IMR-90 (cell line): ENCODE measurements at regions not wholly inside any gene's neighbourhood (a gene's known extent, or its start where the extent isn't known, plus 50 kb on each side); places are given as distances from the start of the nearest gene placed in this dataset.

ENCODE experiments used
- ATAC-seq: fragments of 200-7000 bp; cut with Tn5 transposase; 2 replicates; pipeline ENCODE4 v1.9.1; 2020; ENCODE audit warnings: low read depth, mild to moderate bottlenecking, moderate library complexity
- BruUV-seq: library from RNA; stranded (reverse); fragments of 400-500 nt; replicated peaks from 2 replicates; lab custom pipeline; 2021; lab: Mats Ljungman, UMichigan
- CTCF ChIA-PET: fragments of 300-600 bp; formaldehyde crosslinking; extraction: SDS; loops from one replicate; lab custom pipeline; 2021; ENCODE audit warnings: antibody characterized with exemption; lab: Yijun Ruan, JAX
- POLR2A ChIA-PET: fragments of 300-600 bp; sonication (Branson Sonifier 250); formaldehyde crosslinking; loops from one replicate; lab custom pipeline; 2022; ENCODE audit warnings: antibody characterized with exemption; ENCODE audit not compliant: unreplicated experiment; lab: Charles Lee
- DNase-seq: peaks from one replicate; pipeline ENCODE4 v3.0.0; 2013
- H2AFZ ChIP-seq: replicated peaks from 2 replicates; pipeline ENCODE3; 2013; ENCODE audit warnings: low read length, mild to moderate bottlenecking; ENCODE audit not compliant: poor library complexity
- H2AK5ac ChIP-seq: 2 replicates; pipeline ENCODE4 v1.6.1; 2013; ENCODE audit warnings: low read depth, low read length, inconsistent platforms
- H2AK9ac ChIP-seq: replicated peaks from 2 replicates; pipeline ENCODE3; 2013; ENCODE audit warnings: mild to moderate bottlenecking, low read depth, low read length, moderate library complexity; ENCODE audit not compliant: poor library complexity
- H2BK120ac ChIP-seq: 2 replicates; pipeline ENCODE4 v1.6.1; 2013; ENCODE audit warnings: low read depth, low read length, inconsistent platforms
- H2BK15ac ChIP-seq: 3 replicates; pipeline ENCODE4 v1.6.1; 2013; ENCODE audit warnings: low read depth, low read length, inconsistent platforms
- H2BK20ac ChIP-seq: 2 replicates; pipeline ENCODE4 v1.6.1; 2013; ENCODE audit warnings: low read depth, mild to moderate bottlenecking, inconsistent platforms, low read length, moderate library complexity
- H2BK5ac ChIP-seq: 2 replicates; pipeline ENCODE4 v1.6.1; 2013; ENCODE audit warnings: mild to moderate bottlenecking, low read depth, low read length, inconsistent platforms; ENCODE audit not compliant: poor library complexity, severe bottlenecking
- H3K14ac ChIP-seq: replicated peaks from 2 replicates; pipeline ENCODE4 v1.6.1; 2013; ENCODE audit warnings: low read depth, low read length, inconsistent platforms
- H3K18ac ChIP-seq: 2 replicates; pipeline ENCODE4 v1.6.1; 2013; ENCODE audit warnings: low read depth, low read length, control low read depth
- H3K23ac ChIP-seq: 2 replicates; pipeline ENCODE4 v1.6.1; 2013; ENCODE audit warnings: low read depth, low read length, inconsistent platforms
- H3K27ac ChIP-seq: 2 replicates; pipeline ENCODE4 v1.5.1; 2013; ENCODE audit warnings: mild to moderate bottlenecking, control low read depth, low read length; ENCODE audit not compliant: insufficient read depth
- H3K27me3 ChIP-seq: 2 replicates; pipeline ENCODE4 v1.6.1; 2013; ENCODE audit warnings: low read length; ENCODE audit not compliant: control insufficient read depth, insufficient read depth
- H3K36me3 ChIP-seq: 2 replicates; pipeline ENCODE4 v1.6.1; 2013; ENCODE audit warnings: low read length, mixed read lengths; ENCODE audit not compliant: control insufficient read depth, insufficient read depth
- H3K4ac ChIP-seq: 2 replicates; pipeline ENCODE4 v1.6.1; 2013; ENCODE audit warnings: low read depth, low read length, inconsistent platforms
- H3K4me1 ChIP-seq: 2 replicates; pipeline ENCODE4 v1.6.1; 2013; ENCODE audit warnings: low read length, mixed read lengths; ENCODE audit not compliant: control insufficient read depth, insufficient read depth
- H3K4me2 ChIP-seq: 2 replicates; pipeline ENCODE4 v1.6.1; 2013; ENCODE audit warnings: low read depth, mild to moderate bottlenecking, control low read depth, low read length, moderate library complexity
- H3K4me3 ChIP-seq: 2 replicates; pipeline ENCODE4 v1.5.1; 2013; ENCODE audit warnings: low read depth, mild to moderate bottlenecking, control low read depth, low read length, moderate library complexity; ENCODE audit not compliant: insufficient read depth
- H3K56ac ChIP-seq: 2 replicates; pipeline ENCODE4 v1.6.1; 2013; ENCODE audit warnings: low read length, inconsistent platforms; ENCODE audit not compliant: insufficient read depth; ENCODE audit errors: extremely low read depth
- H3K79me1 ChIP-seq, 2 experiments: 2 replicates each; pipeline ENCODE4 v1.6.1; 2013; ENCODE audit warnings: low read length in 2 of 2, inconsistent platforms in 1 of 2, low read depth in 1 of 2
- H3K9ac ChIP-seq: 2 replicates; pipeline ENCODE4 v1.6.1; 2013; ENCODE audit warnings: low read depth, low read length, control low read depth
- H3K9me1 ChIP-seq: 2 replicates; pipeline ENCODE4 v1.6.1; 2013; ENCODE audit warnings: low read length, inconsistent platforms; ENCODE audit not compliant: insufficient read depth
- H3K9me3 ChIP-seq: 2 replicates; pipeline ENCODE4 v1.6.1; 2013; ENCODE audit warnings: low read length; ENCODE audit not compliant: control insufficient read depth, insufficient read depth
- H4K20me1 ChIP-seq: 2 replicates; pipeline ENCODE4 v1.6.1; 2013; ENCODE audit warnings: low read length, inconsistent platforms; ENCODE audit not compliant: insufficient read depth
- H4K5ac ChIP-seq: 2 replicates; pipeline ENCODE4 v1.6.1; 2013; ENCODE audit warnings: mild to moderate bottlenecking, low read depth, low read length, control low read depth
- H4K8ac ChIP-seq, 2 experiments: 2 replicates each; pipeline ENCODE4 v1.6.1; 2013; ENCODE audit warnings: low read depth in 2 of 2, low read length in 2 of 2, control low read depth in 1 of 2, inconsistent platforms in 1 of 2
- H4K91ac ChIP-seq: 2 replicates; pipeline ENCODE4 v1.6.1; 2013; ENCODE audit warnings: low read depth, low read length, inconsistent platforms; ENCODE audit not compliant: insufficient read depth
- BHLHE40 ChIP-seq: fragments of 150-350 bp; IDR thresholded peaks from 2 replicates; pipeline ENCODE4 v1.6.1; 2016; ENCODE audit warnings: mild to moderate bottlenecking, low read depth, low read length
- CTCF ChIP-seq: conservative IDR thresholded peaks from 2 replicates; pipeline ENCODE4 v1.5.1; 2012; ENCODE audit warnings: mild to moderate bottlenecking, low read depth, low read length, improper control_type of control experiment
- ELK1 ChIP-seq: fragments of 150-350 bp; IDR thresholded peaks from 2 replicates; pipeline ENCODE4 v1.6.1; 2016; ENCODE audit warnings: low read depth, mild to moderate bottlenecking, low read length, moderate library complexity, borderline replicate concordance
- FOS ChIP-seq: fragments of 150-350 bp; IDR thresholded peaks from 2 replicates; pipeline ENCODE4 v1.6.1; 2016; ENCODE audit warnings: low read depth, low read length
- MAZ ChIP-seq: IDR thresholded peaks from 2 replicates; pipeline ENCODE4 v1.6.1; 2012; ENCODE audit warnings: low read depth, mild to moderate bottlenecking, low read length, improper control_type of control experiment, moderate library complexity, borderline replicate concordance
- NFE2L2 ChIP-seq: fragments of 150-350 bp; IDR thresholded peaks from 2 replicates; pipeline ENCODE4 v1.6.1; 2016; ENCODE audit warnings: low read depth, mild to moderate bottlenecking, low read length
- POLR2A ChIP-seq: IDR thresholded peaks from 2 replicates; pipeline ENCODE4 v1.6.1; 2012; ENCODE audit warnings: mild to moderate bottlenecking, low read depth, low read length
- RAD21 ChIP-seq: IDR thresholded peaks from 2 replicates; pipeline ENCODE4 v1.6.1; 2012; ENCODE audit warnings: low read length, improper control_type of control experiment
- RCOR1 ChIP-seq: IDR thresholded peaks from 2 replicates; pipeline ENCODE4 v1.6.1; 2012; ENCODE audit warnings: mild to moderate bottlenecking, low read length, improper control_type of control experiment; ENCODE audit not compliant: insufficient replicate concordance
- RFX5 ChIP-seq: IDR thresholded peaks from 2 replicates; pipeline ENCODE4 v1.8.0; 2012; ENCODE audit warnings: low read depth, mild to moderate bottlenecking, low read length, moderate library complexity
- SMC3 ChIP-seq: fragments of 150-350 bp; IDR thresholded peaks from 2 replicates; pipeline ENCODE4 v1.6.1; 2016; ENCODE audit warnings: low read depth, mild to moderate bottlenecking, antibody characterized with exemption, low read length, moderate library complexity
- WGBS, 2 experiments: methylation state at CpG; one replicate each; pipeline versions ENCODE4 v1.1.5 to v1.1.7; 2013; ENCODE audit warnings: missing lambda C conversion rate in 2 of 2; ENCODE audit not compliant: insufficient read length in 1 of 2; ENCODE audit errors: extremely low coverage in 2 of 2; 5-methylcytosine and 5-hydroxymethylcytosine counted together
- dilution Hi-C: fragments of 300-500 bp; cut with HindIII; formaldehyde crosslinking; loops from one replicate; pipeline ENCODE4 v1.14.3; 2018; ENCODE audit warnings: low sequenced_read_pairs; ENCODE audit not compliant: unreplicated experiment
- in situ Hi-C: fragments of 300-500 bp; cut with MboI; formaldehyde crosslinking; loops from 3 replicates; pipeline ENCODE4 v1.14.3; 2019; ENCODE audit warnings: low sequenced_read_pairs, inconsistent platforms, mixed read lengths
- intact Hi-C: fragments of 100-400 bp; cut with micrococcal nuclease; formaldehyde crosslinking; loops from 2 replicates; pipeline ENCODE4 v1.10.0; 2022

GRCh38 chr5:152933056-152933455 is 528.0 kb upstream of the NMUR2 start:
- peaks cover 11% of the 10 kb centered on the region for H3K9me3 ChIP-seq

More at GRCh38 chr5:152933056-152933455, 528.0 kb upstream of the NMUR2 start:
- Histone ChIP-seq H3K4ac (no peak overlapping the region), H3K4me3 (no peak overlapping the region), H2AK9ac (no peak overlapping the region), H2AK5ac (no peak overlapping the region), H2AFZ (no peak overlapping the region), H4K91ac (no peak overlapping the region), H3K14ac (no peak overlapping the region), H3K9ac (no peak overlapping the region), H3K4me2 (no peak overlapping the region), H3K56ac (no peak overlapping the region), H3K23ac (no peak overlapping the region), H4K5ac (no peak overlapping the region), H2BK20ac (no peak overlapping the region), H4K8ac (no peak overlapping the region), H3K9me1 (no peaks in the 10 kb centered on the region), H3K27me3 (no peaks in the 10 kb centered on the region), H2BK5ac (no peak overlapping the region), H3K4me1 (no peaks in the 10 kb centered on the region), H3K27ac (no peak overlapping the region), H2BK15ac (no peak overlapping the region), H3K18ac (no peak overlapping the region), H3K36me3 (no peaks in the 10 kb centered on the region), H4K20me1 (no peaks in the 10 kb centered on the region), H3K79me1 (no peaks in the 10 kb centered on the region), H2BK120ac (no peak overlapping the region)
- in situ Hi-C loops = no loop called here
- ChIA-PET POLR2A (no interaction called here), CTCF (no interaction called here)
- BruUV-seq = no TSS peak
- dilution Hi-C loops = no loop called here
- no peak for DNase-seq
- no peak for TF ChIP-seq BHLHE40
- TF ChIP-seq POLR2A = no peak
- no peak for TF ChIP-seq NFE2L2
- no peak for TF ChIP-seq RAD21
- no peak for TF ChIP-seq FOS
- no peak for TF ChIP-seq MAZ
- no peak for TF ChIP-seq SMC3
- TF ChIP-seq ELK1 = no peak
- TF ChIP-seq CTCF = no peak
- TF ChIP-seq RFX5 = no peak
- TF ChIP-seq RCOR1 = no peak
- no CpG with 5 or more reads among the region's 2 CpGs for WGBS, 2 experiments
- intact Hi-C loops = loop anchor here (10.0 kb wide), 1 partner anchor 182 kb away; no protein-coding TSS in a partner anchor
- no peak for ATAC-seq
